Muscle layer of duodenum (tissue), 2 donors: ENCODE measurements at regions not wholly inside any gene's neighbourhood (a gene's known extent, or its start where the extent isn't known, plus 50 kb on each side); places are given as distances from the start of the nearest gene placed in this dataset.

ENCODE experiments used
- H3K27ac ChIP-seq: one replicate; pipeline ENCODE4 v1.7.0; 2013; ENCODE audit warnings: mild to moderate bottlenecking, low read length
- H3K27me3 ChIP-seq: one replicate; pipeline ENCODE4 v1.7.0; 2013; ENCODE audit warnings: low read depth, mild to moderate bottlenecking, control low read depth, low read length
- H3K36me3 ChIP-seq, 2 donors: one replicate each; pipeline ENCODE4 v1.7.0; 2013; ENCODE audit warnings: low read length in 2 of 2, control low read depth in 1 of 2, mild to moderate bottlenecking in 1 of 2; ENCODE audit not compliant: insufficient read depth in 2 of 2, control insufficient read depth in 1 of 2
- H3K4me1 ChIP-seq, 2 donors: one replicate each; pipeline ENCODE4 v1.7.0; 2013; ENCODE audit warnings: low read length in 2 of 2, mild to moderate bottlenecking in 2 of 2, control low read depth in 1 of 2, moderate library complexity in 1 of 2; ENCODE audit not compliant: insufficient read depth in 2 of 2, control insufficient read depth in 1 of 2
- H3K4me3 ChIP-seq, 2 donors: one replicate each; pipeline ENCODE4 v1.7.0; 2013; ENCODE audit warnings: low read length in 2 of 2, low read depth in 1 of 2, mild to moderate bottlenecking in 1 of 2
- H3K9me3 ChIP-seq, 2 donors: one replicate each; pipeline ENCODE4 v1.7.0; 2013; ENCODE audit warnings: low read length in 2 of 2, control low read depth in 1 of 2, mild to moderate bottlenecking in 1 of 2; ENCODE audit not compliant: control insufficient read depth in 1 of 2
- donor health status: healthy.

GRCh38 chr13:90154311-90154960 is 1193.1 kb upstream of the MIR17HG start:
- H3K4me3 ChIP-seq: no peak overlapping the region
- H3K4me1 ChIP-seq: no peaks in the 10 kb centered on the region
- no peak overlapping the region for H3K27ac ChIP-seq
- no peaks in the 10 kb centered on the region for H3K36me3 ChIP-seq
- no peaks in the 10 kb centered on the region for H3K9me3 ChIP-seq
- no peaks in the 10 kb centered on the region for H3K27me3 ChIP-seq

- H3K36me3 ChIP-seq: no peaks in the 10 kb centered on the region
- H3K4me1 ChIP-seq: no peaks in the 10 kb centered on the region
- H3K27ac ChIP-seq: no peak overlapping the region
Observed at GRCh38 chr13:90156390-90156789, 1191.1 kb upstream of the MIR17HG start.

GRCh38 chr13:90168953-90169352 is 1178.5 kb upstream of the MIR17HG start:
- no peaks in the 10 kb centered on the region for H3K4me1 ChIP-seq
- no peaks in the 10 kb centered on the region for H3K27me3 ChIP-seq
- H3K36me3 ChIP-seq: no peaks in the 10 kb centered on the region
- H3K9me3 ChIP-seq: no peaks in the 10 kb centered on the region
- no peak overlapping the region for H3K27ac ChIP-seq
- no peak overlapping the region for H3K4me3 ChIP-seq

More at GRCh38 chr13:90156390-90156789, 1191.1 kb upstream of the MIR17HG start:
- Histone ChIP-seq H3K9me3 (no peaks in the 10 kb centered on the region), H3K4me3 (no peak overlapping the region), H3K27me3 (no peaks in the 10 kb centered on the region)

GRCh38 chr13:90170208-90170607 is 1177.3 kb upstream of the MIR17HG start:
- no peaks in the 10 kb centered on the region for H3K9me3 ChIP-seq
- H3K27me3 ChIP-seq: no peaks in the 10 kb centered on the region
- H3K4me1 ChIP-seq: no peaks in the 10 kb centered on the region
- no peak overlapping the region for H3K27ac ChIP-seq
- H3K36me3 ChIP-seq: no peaks in the 10 kb centered on the region
- H3K4me3 ChIP-seq: no peak overlapping the region

- no peaks in the 10 kb centered on the region for H3K9me3 ChIP-seq
- no peak overlapping the region for H3K4me3 ChIP-seq
- no peaks in the 10 kb centered on the region for H3K27me3 ChIP-seq
- no peaks in the 10 kb centered on the region for H3K4me1 ChIP-seq
- no peak overlapping the region for H3K27ac ChIP-seq
- H3K36me3 ChIP-seq: no peaks in the 10 kb centered on the region
Observed at GRCh38 chr13:90171649-90172048, 1175.8 kb upstream of the MIR17HG start.

GRCh38 chr13:90177512-90177911 is 1170.0 kb upstream of the MIR17HG start:
- Histone ChIP-seq H3K9me3 (no peaks in the 10 kb centered on the region), H3K27ac (no peak overlapping the region), H3K4me3 (no peak overlapping the region), H3K36me3 (no peaks in the 10 kb centered on the region), H3K27me3 (no peaks in the 10 kb centered on the region), H3K4me1 (no peaks in the 10 kb centered on the region)

- Histone ChIP-seq H3K36me3 (no peaks in the 10 kb centered on the region), H3K4me3 (no peak overlapping the region), H3K27me3 (no peaks in the 10 kb centered on the region), H3K9me3 (no peaks in the 10 kb centered on the region), H3K4me1 (no peaks in the 10 kb centered on the region), H3K27ac (no peak overlapping the region)
Observed at GRCh38 chr13:90184355-90184754, 1163.1 kb upstream of the MIR17HG start.

GRCh38 chr13:90185734-90186133 is 1161.8 kb upstream of the MIR17HG start:
- Histone ChIP-seq H3K27me3 (no peaks in the 10 kb centered on the region), H3K27ac (no peak overlapping the region), H3K4me1 (no peaks in the 10 kb centered on the region), H3K36me3 (no peaks in the 10 kb centered on the region), H3K9me3 (no peaks in the 10 kb centered on the region), H3K4me3 (no peak overlapping the region)

- no peaks in the 10 kb centered on the region for H3K27me3 ChIP-seq
- H3K4me3 ChIP-seq: no peak overlapping the region
- H3K9me3 ChIP-seq: no peaks in the 10 kb centered on the region
- no peaks in the 10 kb centered on the region for H3K4me1 ChIP-seq
- H3K27ac ChIP-seq: no peak overlapping the region
- H3K36me3 ChIP-seq: no peaks in the 10 kb centered on the region
Observed at GRCh38 chr13:90187478-90188350, 1159.8 kb upstream of the MIR17HG start.

GRCh38 chr13:90188351-90188636 is 1159.2 kb upstream of the MIR17HG start:
- H3K36me3 ChIP-seq: no peaks in the 10 kb centered on the region
- H3K4me3 ChIP-seq: no peak overlapping the region
- H3K4me1 ChIP-seq: no peaks in the 10 kb centered on the region
- H3K27ac ChIP-seq: no peak overlapping the region
- no peaks in the 10 kb centered on the region for H3K27me3 ChIP-seq
- H3K9me3 ChIP-seq: no peaks in the 10 kb centered on the region

GRCh38 chr13:90197722-90198121 is 1149.8 kb upstream of the MIR17HG start:
- no peaks in the 10 kb centered on the region for H3K36me3 ChIP-seq
- no peaks in the 10 kb centered on the region for H3K4me1 ChIP-seq
- no peaks in the 10 kb centered on the region for H3K9me3 ChIP-seq
- H3K27ac ChIP-seq: no peak overlapping the region
- no peaks in the 10 kb centered on the region for H3K27me3 ChIP-seq
- no peak overlapping the region for H3K4me3 ChIP-seq

- Histone ChIP-seq H3K27ac (no peak overlapping the region), H3K36me3 (no peaks in the 10 kb centered on the region), H3K9me3 (no peaks in the 10 kb centered on the region), H3K27me3 (no peaks in the 10 kb centered on the region), H3K4me1 (no peaks in the 10 kb centered on the region), H3K4me3 (no peak overlapping the region)
Observed at GRCh38 chr13:90201202-90201601, 1146.3 kb upstream of the MIR17HG start.
